ENCODE measurements at regions not wholly inside any gene's neighbourhood (a gene's known extent, or its start where the extent isn't known, plus 50 kb on each side); places are given as distances from the start of the nearest gene placed in this dataset.

DNA sequence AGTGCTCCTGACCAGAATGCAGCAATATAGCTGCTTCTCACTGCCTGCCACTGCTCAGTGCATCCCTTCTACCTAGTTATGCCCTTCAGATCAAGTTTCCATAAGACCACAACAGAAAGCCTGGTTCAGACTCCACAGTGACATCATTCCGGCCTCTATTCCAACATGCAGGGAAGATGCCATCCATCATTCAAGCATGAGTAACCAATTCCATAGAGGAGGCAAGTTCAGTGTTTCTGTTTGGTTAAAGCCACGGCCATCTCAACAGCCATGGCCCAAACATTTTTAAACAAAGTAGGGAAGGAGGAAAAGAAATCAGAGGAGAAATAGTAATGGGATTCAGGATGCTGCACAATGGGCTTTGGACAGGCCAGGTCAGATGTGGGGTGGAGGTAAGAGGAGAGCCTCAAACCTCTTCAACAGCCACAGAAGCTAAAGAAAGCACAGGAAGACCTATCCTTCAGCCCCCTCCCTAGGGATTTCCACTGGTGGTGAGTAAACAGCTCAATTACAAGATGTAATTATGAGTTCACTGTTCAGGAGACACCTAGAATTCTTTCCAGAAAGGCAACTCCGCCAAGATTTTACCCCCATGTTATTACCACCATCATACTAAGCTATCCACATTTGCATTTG lies 484.9 kb downstream of the SETD4 start:
- no peak for TF ChIP-seq GATA3 (IDR thresholded peaks at IDR 0.05; ENCODE audit: low read depth, low read length)
- no peak for TF ChIP-seq GATA2 (IDR thresholded peaks at IDR 0.05; ENCODE audit: low read depth, low read length)

DNA sequence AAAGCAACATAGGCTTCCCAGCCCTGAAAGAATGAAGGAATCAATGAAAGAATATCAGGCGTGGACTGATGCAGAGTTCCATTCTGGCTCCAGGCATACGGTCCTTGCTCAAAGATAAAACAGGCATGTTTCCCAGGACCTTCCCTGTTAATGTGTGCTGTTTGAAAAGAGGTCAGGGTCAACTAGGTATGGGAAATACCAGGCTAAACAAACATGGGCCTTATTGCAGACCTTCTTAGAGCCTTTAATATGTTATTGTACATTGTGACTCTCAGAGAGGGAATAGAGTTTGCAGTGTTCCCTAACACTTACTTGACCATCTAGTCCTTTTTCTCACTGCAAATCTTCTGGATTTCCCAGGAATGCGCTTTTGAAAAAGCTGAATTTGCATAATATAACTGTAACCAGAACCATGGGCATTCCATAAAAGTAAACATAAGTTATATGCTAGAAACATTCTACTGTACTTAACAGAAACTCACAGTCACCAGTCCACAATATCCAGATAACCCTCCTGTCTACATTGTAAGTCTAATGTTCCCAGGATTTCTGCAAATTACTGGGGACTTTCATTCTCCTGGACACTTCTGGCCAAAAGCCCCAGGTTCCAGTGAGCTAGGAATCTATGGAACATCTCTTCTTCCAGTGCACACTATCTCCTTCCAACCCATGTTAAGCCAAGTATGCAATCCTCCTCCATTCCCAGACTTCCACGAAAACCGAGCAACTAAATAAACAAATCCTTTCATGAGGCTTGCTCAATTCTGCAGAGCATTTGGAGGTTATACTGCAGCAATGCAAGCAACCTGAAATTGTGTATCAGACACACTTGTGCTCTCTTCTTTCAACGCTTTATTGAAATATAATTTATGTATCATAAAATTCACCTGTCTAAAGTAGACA lies 486.6 kb downstream of the SETD4 start:
- TF ChIP-seq GATA3 (IDR thresholded peaks at IDR 0.05; ENCODE audit: low read depth, low read length) (no peak), GATA2 (IDR thresholded peaks at IDR 0.05; ENCODE audit: low read depth, low read length) (no peak)

DNA sequence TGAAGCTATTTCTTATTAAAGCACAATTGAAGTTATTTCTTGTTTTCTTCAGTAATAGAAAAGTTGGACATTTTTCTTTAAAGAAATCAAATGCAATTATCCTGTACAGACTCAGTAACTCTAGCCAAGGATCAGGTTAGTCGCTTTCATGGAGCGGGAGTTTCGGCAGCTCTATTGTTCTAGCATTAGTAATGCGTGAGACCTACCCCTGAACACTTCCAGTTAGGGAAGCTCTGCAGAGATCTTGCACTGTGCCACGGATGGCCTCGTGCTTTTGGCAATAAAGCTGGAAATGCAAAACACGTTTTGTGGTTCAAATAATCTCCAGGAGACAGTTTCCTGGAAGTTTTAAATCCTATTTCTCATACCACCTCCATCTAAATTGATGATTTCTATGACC lies 488.4 kb downstream of the SETD4 start:
- no peak for TF ChIP-seq GATA3 (IDR thresholded peaks at IDR 0.05; ENCODE audit: low read depth, low read length)
- TF ChIP-seq GATA2 (IDR thresholded peaks at IDR 0.05; ENCODE audit: low read depth, low read length), result no peak

DNA sequence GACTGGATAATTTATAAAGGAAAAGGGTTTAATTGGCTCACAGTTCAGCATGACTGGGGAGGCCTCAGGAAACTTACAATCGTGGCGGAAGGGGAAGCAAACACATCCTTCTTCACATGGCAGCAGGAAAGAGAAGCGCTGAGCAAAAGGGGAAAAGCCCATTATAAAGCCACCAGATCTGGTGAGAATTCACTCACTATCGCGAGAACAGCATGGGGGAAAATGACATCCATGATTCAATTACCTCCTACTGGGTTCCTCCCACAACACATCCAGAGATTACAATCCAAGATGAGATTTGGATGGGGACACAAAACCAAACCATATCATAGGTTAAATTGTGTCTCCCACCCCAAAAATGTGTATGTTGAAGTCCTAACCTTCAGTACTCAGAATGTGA lies 491.7 kb downstream of the SETD4 start:
- TF ChIP-seq GATA2 (IDR thresholded peaks at IDR 0.05; ENCODE audit: low read depth, low read length), result no peak
- TF ChIP-seq GATA3 (IDR thresholded peaks at IDR 0.05; ENCODE audit: low read depth, low read length), result no peak

DNA sequence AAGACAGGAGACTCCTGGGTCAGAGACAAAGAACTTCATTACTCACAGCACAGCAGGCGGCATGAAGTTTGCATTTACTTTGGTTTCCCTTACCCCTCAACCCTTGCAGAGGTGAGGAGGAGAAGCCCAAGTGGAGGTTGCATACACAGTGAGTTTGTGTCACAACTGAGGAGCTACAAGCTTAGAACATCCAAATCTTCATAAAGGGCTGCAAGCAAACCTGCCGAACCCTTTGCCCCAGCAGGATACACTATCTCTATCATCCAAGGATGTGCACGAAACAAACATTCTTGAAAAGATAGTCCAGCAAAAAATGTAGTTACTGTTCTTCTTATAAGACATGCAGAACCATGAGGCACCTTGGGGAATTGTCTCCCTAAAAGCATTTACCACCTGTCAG lies 493.5 kb downstream of the SETD4 start:
- TF ChIP-seq GATA2 (IDR thresholded peaks at IDR 0.05; ENCODE audit: low read depth, low read length) (no peak), GATA3 (IDR thresholded peaks at IDR 0.05; ENCODE audit: low read depth, low read length) (no peak)

DNA sequence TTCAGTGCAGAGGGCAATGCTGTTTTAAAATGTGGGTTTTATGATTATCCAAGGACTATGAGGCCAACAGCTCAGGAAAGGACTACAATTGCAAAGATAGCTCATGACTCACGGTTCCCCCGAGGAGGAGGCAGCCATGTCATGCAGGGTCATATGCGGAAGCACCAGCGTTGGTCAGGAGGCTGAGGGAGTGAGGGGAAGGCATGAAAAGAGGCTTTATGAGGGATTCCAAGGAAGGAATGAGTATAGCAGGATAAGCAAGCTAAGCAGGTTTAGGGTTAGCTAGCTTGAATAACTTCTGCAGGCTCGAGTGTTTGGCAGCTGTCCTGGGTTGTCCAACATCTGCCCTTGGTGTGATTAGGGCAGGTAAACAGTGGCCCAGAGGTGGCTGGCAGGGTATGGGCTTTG lies 495.1 kb downstream of the SETD4 start:
- TF ChIP-seq GATA2 (IDR thresholded peaks at IDR 0.05; ENCODE audit: low read depth, low read length), result no peak
- no peak for TF ChIP-seq GATA3 (IDR thresholded peaks at IDR 0.05; ENCODE audit: low read depth, low read length)

DNA sequence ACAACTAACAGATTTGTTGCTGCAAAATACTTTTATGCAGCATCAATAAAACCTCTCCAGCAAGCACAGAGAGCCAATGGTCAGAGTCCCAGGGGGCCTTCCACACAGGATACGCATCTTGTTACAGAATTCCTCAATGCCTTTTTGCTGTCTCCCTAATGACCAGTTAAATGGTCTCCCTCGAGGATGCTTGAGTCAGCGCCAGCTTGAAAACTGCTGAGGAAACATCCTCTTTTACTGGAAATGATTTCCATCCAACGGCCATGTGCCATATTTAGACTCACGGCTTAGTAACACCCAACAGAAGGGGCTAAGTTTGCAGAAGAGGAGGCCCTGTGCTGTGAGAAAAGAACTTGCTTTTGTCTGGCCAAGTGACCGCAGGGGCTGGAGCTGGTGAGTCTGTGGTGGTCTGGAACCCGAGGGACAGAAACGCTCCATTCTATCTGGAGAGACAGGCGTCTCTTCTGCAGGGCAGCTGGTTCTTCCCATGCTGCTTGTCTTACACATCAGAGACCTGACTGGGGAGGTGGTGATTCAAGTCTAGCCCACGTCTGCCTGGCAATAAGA lies 496.4 kb downstream of the SETD4 start:
- no peak for TF ChIP-seq GATA2 (IDR thresholded peaks at IDR 0.05; ENCODE audit: low read depth, low read length)
- TF ChIP-seq GATA3 (IDR thresholded peaks at IDR 0.05; ENCODE audit: low read depth, low read length), result no peak

DNA sequence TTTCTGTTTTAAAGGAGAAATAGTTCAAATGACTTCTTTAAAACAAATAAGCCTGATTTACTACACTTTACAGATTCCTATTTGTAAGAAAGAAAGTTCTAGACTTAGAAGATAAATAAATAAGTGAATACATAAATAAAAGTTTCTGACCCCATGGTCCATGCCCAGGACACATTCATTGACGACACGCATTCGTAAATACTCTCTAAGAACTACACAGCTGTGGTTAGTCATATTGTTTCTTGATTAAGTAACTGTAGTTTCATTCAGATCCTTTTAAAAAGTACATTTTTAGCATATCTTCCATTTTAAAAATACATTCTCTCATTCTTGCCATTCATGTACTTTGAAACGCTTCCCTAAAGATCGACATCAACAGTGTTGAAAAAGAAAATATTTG lies 497.4 kb downstream of the SETD4 start:
- TF ChIP-seq GATA3 (IDR thresholded peaks at IDR 0.05; ENCODE audit: low read depth, low read length) (no peak), GATA2 (IDR thresholded peaks at IDR 0.05; ENCODE audit: low read depth, low read length) (no peak)

DNA sequence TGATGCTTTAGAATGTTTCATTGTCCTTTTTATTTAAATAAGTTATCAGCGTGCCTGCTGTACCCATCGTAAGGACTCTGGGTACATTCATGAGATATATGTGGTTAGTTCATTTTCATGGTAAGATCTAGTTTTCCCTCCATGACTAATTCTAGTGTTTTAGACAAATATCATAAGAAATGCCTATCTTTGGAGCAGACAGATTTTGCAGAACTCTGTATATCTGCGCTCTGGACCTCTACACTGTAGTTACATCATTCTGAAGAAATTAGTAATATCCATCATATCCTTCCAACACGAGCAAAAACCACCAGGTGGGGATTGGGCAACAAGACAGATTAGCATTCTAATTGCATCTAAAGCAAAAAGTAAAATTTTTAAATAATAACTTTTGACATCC lies 499.2 kb downstream of the SETD4 start:
- TF ChIP-seq GATA3 (IDR thresholded peaks at IDR 0.05; ENCODE audit: low read depth, low read length) (no peak), GATA2 (IDR thresholded peaks at IDR 0.05; ENCODE audit: low read depth, low read length) (no peak)

DNA sequence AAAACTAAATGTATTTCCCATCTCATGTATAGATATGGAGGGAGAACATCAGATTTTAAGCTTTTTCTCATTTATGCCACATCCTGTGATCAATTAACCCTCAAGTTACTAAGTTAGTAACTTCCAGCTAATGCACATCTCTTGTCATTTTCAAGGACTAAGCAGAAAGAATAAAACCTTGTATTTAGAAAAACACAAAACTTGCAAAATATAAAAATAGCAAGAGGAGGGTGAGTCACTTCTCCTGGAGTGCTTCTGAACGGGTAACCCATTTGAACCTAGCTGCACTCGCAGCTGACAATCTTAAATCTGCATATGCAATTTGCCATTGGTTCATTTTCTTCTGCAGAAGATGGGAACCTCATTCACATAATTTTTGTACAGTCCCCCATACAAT lies 500.5 kb downstream of the SETD4 start:
- TF ChIP-seq GATA2 (IDR thresholded peaks at IDR 0.05; ENCODE audit: low read depth, low read length) (no peak), GATA3 (IDR thresholded peaks at IDR 0.05; ENCODE audit: low read depth, low read length) (no peak)

DNA sequence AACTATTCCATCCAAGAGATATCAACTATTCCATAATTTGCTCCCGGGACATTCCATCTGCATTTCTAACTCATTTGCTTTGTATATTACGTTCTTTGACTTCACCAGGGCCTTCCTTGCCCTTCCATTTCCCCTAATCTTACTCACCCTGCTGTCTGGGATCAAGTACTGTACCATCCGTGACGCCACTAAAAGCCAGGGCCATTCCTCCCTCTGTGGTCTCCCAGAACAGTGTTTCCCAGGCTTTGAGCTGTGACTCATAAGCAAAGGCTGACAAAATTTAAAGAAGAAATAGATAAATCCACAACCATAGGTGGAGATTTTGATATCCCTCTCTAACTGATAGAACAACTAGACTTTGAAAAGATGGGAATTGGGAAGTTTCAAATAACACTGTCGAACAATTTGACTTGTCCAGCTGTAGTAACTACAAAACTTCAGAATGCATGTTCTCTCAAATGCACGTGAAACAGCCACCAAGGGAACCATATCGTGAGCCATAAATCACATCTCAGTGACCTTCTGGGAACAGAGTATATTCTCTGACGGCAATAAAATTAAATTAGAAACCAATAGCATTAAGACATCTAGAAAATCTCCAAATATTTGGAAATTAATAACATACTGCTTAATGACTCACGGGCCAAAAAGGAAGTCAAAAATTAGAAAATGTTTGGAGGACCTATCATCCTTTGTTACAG lies 501.0 kb downstream of the SETD4 start:
- TF ChIP-seq GATA3 (IDR thresholded peaks at IDR 0.05; ENCODE audit: low read depth, low read length), result no peak
- no peak for TF ChIP-seq GATA2 (IDR thresholded peaks at IDR 0.05; ENCODE audit: low read depth, low read length)

DNA sequence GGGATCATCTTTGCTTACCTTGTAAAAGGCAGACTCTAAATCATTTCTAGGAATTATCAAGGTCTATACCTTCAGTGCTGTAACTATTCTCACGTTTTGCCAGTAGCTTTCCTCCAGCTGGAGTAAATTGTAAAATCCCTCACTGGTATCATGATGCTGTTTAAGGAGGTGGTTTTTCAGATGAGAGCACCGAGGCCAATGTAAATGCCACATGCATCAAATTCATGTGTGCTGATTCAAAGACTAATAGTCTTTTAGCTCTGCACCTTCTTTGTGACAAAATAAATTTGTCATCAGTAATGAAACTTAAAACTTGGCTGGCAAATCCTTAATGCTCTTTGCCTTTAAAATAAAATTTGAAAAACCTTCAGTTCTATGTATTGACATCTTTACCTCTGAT lies 503.8 kb downstream of the SETD4 start:
- TF ChIP-seq GATA2 (IDR thresholded peaks at IDR 0.05; ENCODE audit: low read depth, low read length), result no peak
- TF ChIP-seq GATA3 (IDR thresholded peaks at IDR 0.05; ENCODE audit: low read depth, low read length), result no peak

DNA sequence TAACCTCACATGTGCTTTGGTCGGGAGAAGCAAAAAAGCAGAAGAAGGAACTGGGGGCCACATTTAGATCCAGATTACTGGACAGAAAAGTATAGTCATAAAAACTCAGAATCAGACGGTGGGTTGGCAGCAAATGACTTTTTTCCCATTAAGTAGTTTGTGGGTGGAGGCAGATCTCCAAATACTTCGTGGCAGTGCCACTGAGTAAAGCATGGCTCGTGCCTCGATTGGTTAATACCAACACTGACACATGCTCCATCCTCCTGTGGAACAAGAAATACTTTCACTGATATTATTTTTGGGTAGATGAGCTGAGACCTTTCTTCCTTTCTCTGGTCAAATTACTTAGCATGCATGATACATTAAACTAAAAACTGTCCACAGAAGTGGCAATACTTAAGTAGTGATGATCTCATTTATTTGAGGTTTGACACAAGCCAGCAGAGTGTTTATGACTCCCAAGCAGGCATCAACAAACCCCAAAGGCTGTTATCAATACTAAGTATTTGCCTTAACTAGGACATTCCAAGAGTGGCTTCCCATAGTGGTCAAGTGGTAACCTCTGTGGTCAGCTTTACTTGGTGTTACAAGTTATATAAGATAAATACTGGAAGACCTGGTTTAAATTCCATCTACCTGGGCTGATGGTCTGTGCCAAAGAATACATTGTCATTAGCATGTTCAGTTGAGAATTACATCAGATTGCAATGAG lies 500.0 kb upstream of the RUNX1 start:
- TF ChIP-seq GATA2 (IDR thresholded peaks at IDR 0.05; ENCODE audit: low read depth, low read length), result no peak
- no peak for TF ChIP-seq GATA3 (IDR thresholded peaks at IDR 0.05; ENCODE audit: low read depth, low read length)

Data from SH-SY5Y (cell line).